ENCODE measurements at regions not wholly inside any gene's neighbourhood (a gene's known extent, or its start where the extent isn't known, plus 50 kb on each side); places are given as distances from the start of the nearest gene placed in this dataset.

DNA sequence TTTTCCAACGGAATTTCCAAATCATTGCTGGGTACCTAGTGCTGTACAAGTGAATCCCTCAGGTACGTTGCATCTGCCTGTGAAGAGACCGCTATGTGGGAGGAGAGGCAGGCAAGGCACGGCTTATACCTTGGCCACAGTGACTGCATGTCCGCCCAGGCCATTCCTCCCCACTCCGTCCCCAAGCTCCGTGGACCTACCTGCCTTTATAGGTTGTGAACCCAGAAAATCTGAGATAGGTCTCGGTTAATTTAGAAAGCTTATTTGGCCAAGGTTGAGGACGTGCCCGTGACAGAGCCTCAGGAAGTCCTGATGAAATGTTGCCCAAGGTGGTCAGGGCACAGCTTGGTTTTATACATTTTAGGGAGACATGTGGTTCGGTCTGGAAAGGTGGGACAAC lies 218.5 kb upstream of the TSHZ3 start:
- TF ChIP-seq SPI1 (IDR thresholded peaks at IDR 0.05; ENCODE audit: borderline replicate concordance, low read depth), result no peak
- no peak for TF ChIP-seq POLR2AphosphoS5 (IDR thresholded peaks at IDR 0.05; ENCODE audit: low read depth)
- TF ChIP-seq, protein P1, sequence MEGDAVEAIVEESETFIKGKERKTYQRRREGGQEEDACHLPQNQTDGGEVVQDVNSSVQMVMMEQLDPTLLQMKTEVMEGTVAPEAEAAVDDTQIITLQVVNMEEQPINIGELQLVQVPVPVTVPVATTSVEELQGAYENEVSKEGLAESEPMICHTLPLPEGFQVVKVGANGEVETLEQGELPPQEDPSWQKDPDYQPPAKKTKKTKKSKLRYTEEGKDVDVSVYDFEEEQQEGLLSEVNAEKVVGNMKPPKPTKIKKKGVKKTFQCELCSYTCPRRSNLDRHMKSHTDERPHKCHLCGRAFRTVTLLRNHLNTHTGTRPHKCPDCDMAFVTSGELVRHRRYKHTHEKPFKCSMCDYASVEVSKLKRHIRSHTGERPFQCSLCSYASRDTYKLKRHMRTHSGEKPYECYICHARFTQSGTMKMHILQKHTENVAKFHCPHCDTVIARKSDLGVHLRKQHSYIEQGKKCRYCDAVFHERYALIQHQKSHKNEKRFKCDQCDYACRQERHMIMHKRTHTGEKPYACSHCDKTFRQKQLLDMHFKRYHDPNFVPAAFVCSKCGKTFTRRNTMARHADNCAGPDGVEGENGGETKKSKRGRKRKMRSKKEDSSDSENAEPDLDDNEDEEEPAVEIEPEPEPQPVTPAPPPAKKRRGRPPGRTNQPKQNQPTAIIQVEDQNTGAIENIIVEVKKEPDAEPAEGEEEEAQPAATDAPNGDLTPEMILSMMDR (IDR thresholded peaks at IDR 0.05; ENCODE audit: insufficient read depth, low read length), result no peak
- TF ChIP-seq GABPA (IDR thresholded peaks at IDR 0.05; ENCODE audit: low read depth), result no peak
- TF ChIP-seq, protein P2, sequence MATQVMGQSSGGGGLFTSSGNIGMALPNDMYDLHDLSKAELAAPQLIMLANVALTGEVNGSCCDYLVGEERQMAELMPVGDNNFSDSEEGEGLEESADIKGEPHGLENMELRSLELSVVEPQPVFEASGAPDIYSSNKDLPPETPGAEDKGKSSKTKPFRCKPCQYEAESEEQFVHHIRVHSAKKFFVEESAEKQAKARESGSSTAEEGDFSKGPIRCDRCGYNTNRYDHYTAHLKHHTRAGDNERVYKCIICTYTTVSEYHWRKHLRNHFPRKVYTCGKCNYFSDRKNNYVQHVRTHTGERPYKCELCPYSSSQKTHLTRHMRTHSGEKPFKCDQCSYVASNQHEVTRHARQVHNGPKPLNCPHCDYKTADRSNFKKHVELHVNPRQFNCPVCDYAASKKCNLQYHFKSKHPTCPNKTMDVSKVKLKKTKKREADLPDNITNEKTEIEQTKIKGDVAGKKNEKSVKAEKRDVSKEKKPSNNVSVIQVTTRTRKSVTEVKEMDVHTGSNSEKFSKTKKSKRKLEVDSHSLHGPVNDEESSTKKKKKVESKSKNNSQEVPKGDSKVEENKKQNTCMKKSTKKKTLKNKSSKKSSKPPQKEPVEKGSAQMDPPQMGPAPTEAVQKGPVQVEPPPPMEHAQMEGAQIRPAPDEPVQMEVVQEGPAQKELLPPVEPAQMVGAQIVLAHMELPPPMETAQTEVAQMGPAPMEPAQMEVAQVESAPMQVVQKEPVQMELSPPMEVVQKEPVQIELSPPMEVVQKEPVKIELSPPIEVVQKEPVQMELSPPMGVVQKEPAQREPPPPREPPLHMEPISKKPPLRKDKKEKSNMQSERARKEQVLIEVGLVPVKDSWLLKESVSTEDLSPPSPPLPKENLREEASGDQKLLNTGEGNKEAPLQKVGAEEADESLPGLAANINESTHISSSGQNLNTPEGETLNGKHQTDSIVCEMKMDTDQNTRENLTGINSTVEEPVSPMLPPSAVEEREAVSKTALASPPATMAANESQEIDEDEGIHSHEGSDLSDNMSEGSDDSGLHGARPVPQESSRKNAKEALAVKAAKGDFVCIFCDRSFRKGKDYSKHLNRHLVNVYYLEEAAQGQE (IDR thresholded peaks at IDR 0.05; ENCODE audit: insufficient replicate concordance, low read depth), result no peak
- no peaks in the 10 kb centered on the region for H3K27me3 ChIP-seq (ENCODE audit: insufficient read depth, poor library complexity, severe bottlenecking)
- H3K27ac ChIP-seq (replicated peaks), result no peak overlapping the region
- H3K4me3 ChIP-seq (replicated peaks; ENCODE audit: insufficient read depth, low read length), result no peak overlapping the region
- DNase-seq (ENCODE audit: low read depth in 1 of 2, low spot score in 1 of 2), result no peak

DNA sequence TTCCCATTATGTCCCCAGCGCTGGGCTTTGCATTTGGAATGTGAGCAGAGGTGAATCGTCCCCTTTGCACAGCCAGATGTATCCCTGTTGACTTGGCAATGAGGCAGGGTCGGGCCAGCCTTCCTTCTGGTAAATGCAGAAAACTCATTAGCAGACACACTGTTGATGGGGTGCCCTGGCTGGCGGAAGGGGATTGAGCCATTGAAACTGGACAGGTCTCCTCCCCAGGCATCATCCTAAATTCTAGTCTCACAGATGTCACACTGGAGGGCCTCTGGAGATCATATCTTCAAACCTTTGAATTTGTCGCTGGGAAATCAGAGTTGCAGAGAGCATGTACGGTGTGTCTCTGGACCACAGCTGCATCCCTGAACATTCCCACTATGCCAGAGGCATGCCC lies 219.5 kb upstream of the TSHZ3 start:
- no peak for DNase-seq (ENCODE audit: low read depth in 1 of 2, low spot score in 1 of 2)
- H3K27ac ChIP-seq (replicated peaks), result no peak overlapping the region
- H3K4me3 ChIP-seq (replicated peaks; ENCODE audit: insufficient read depth, low read length), result no peak overlapping the region
- TF ChIP-seq GABPA (IDR thresholded peaks at IDR 0.05; ENCODE audit: low read depth) (no peak), SPI1 (IDR thresholded peaks at IDR 0.05; ENCODE audit: borderline replicate concordance, low read depth) (no peak)
- no peaks in the 10 kb centered on the region for H3K27me3 ChIP-seq (ENCODE audit: insufficient read depth, poor library complexity, severe bottlenecking)

DNA sequence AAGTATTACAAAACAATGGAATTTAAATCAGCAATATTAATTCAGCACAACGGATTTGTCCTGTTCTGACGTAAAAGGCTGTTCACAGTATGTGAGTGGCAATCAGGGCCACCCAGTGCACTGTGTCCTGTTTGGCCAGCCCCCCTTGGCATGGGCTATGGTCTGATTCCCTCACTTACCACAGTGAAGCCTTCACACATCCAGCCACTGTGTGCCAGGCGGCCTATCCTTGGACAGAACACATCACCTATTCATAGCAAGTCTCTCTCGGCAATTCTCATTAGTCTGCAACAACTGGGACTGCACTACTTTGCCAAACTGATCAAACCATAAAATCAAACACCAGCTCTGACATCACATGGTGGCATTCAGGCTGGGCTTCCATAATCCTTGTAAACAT lies 221.5 kb upstream of the TSHZ3 start:
- TF ChIP-seq, protein P1 (IDR thresholded peaks at IDR 0.05; ENCODE audit: insufficient read depth, low read length), result no peak
- TF ChIP-seq, protein P2 (IDR thresholded peaks at IDR 0.05; ENCODE audit: insufficient replicate concordance, low read depth), result no peak
- TF ChIP-seq GABPA (IDR thresholded peaks at IDR 0.05; ENCODE audit: low read depth), result no peak
- TF ChIP-seq POLR2AphosphoS5 (IDR thresholded peaks at IDR 0.05; ENCODE audit: low read depth), result no peak
- no peak for TF ChIP-seq SPI1 (IDR thresholded peaks at IDR 0.05; ENCODE audit: borderline replicate concordance, low read depth)
- H3K27me3 ChIP-seq (ENCODE audit: insufficient read depth, poor library complexity, severe bottlenecking), result no peaks in the 10 kb centered on the region
- no peak overlapping the region for H3K27ac ChIP-seq (replicated peaks)
- no peak overlapping the region for H3K4me3 ChIP-seq (replicated peaks; ENCODE audit: insufficient read depth, low read length)
- DNase-seq (ENCODE audit: low read depth in 1 of 2, low spot score in 1 of 2), result no peak

DNA sequence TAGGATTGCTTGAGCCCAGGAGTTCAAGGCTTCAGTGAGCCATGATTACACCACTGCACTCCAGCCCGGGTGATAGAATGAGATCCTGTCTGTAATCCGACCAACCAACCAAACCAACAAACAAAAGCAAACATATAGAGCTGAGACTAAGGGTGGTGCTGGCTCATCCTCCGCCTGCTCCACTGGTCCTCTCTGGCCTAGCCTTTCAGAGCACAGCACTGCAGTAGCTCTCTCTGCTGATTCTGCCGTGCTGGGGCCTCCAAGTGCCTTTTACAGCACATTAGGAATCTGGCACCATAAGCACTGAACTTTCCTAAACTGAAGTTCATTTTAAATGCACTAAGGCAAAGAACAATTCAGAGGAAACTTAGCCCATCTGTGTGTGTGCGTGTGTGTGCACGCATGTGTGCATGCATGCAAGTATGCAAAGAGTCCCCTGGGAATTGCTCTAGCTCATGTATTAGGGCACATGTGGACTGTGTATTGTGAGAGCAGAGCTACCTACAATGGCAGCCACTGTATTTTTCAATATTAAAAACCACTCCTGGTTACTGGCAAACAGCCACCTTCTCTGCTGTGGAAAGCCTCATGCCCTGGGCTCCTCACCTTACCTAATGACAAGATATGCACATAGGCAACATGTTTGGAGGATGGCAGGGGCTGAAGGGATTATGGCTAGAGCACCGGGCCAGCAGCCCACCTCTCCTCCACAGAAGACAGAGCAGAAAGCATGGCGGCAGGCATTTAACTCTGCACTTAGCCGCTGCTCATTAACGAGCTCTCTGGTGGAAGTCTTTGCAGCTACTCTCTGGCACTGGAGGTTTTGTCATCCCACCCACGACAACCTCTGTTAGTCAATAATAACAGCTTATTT lies 223.1 kb upstream of the TSHZ3 start:
- Histone ChIP-seq H3K4me3 (replicated peaks; ENCODE audit: insufficient read depth, low read length) (no peak overlapping the region), H3K27me3 (ENCODE audit: insufficient read depth, poor library complexity, severe bottlenecking) (no peaks in the 10 kb centered on the region), H3K27ac (replicated peaks) (no peak overlapping the region)
- no peak for TF ChIP-seq SPI1 (IDR thresholded peaks at IDR 0.05; ENCODE audit: borderline replicate concordance, low read depth)
- no peak for DNase-seq (ENCODE audit: low read depth in 1 of 2, low spot score in 1 of 2)

DNA sequence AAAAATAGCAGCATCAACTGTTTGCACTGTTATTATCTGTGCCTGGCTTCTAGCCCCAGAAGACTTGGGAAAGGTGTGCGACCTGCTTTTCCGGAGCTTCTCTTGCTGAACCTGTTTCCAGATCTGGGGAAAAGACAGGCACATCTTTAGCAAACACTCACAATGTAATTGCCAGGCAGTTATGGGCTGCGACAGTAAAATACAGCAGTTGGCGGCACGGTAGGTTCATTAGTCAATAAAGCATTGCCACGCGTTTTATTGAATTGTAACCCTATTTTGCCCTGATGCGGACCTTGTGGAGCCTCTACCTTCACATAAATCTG lies 223.7 kb upstream of the TSHZ3 start:
- H3K27ac ChIP-seq (replicated peaks), result no peak overlapping the region
- no peak overlapping the region for H3K4me3 ChIP-seq (replicated peaks; ENCODE audit: insufficient read depth, low read length)
- DNase-seq (ENCODE audit: low read depth in 1 of 2, low spot score in 1 of 2), result no peak

More for the DNA sequence above, 223.7 kb upstream of the TSHZ3 start:
- TF ChIP-seq, protein P2 (IDR thresholded peaks at IDR 0.05; ENCODE audit: insufficient replicate concordance, low read depth), result no peak
- TF ChIP-seq, protein P1 (IDR thresholded peaks at IDR 0.05; ENCODE audit: insufficient read depth, low read length), result no peak
- H3K27me3 ChIP-seq (ENCODE audit: insufficient read depth, poor library complexity, severe bottlenecking), result no peaks in the 10 kb centered on the region

Measured in HL-60 (cell line).